ENCODE measurements at regions not wholly inside any gene's neighbourhood (a gene's known extent, or its start where the extent isn't known, plus 50 kb on each side); places are given as distances from the start of the nearest gene placed in this dataset.

DNA sequence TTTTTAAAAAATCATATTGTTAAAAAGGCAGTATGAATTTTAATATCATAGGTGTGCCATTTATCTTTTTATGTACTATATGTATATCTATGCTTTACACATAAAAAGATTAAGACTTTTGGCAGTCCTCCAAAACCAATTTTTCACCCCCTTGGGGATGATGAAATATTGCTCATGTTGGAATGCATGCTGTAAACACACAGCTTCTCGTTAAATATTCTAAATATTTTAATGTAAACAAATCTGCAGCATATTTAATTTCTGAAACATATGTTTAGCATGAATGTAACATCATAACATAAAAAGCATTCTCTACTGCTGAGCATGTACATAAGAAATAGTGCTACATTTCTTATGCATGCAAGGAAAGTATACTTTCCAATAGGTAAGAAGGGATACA lies 484.3 kb upstream of the LRATD1 start:
- no peak overlapping the region for H3K4me3 ChIP-seq (ENCODE audit: low read depth, low read length)
- DNase-seq (ENCODE audit: low read depth, low spot score): peak; percentile 8
- in situ Hi-C loops (cut with HindIII; ENCODE audit: low sequenced_read_pairs): no loop called here
- TF ChIP-seq, protein P1, sequence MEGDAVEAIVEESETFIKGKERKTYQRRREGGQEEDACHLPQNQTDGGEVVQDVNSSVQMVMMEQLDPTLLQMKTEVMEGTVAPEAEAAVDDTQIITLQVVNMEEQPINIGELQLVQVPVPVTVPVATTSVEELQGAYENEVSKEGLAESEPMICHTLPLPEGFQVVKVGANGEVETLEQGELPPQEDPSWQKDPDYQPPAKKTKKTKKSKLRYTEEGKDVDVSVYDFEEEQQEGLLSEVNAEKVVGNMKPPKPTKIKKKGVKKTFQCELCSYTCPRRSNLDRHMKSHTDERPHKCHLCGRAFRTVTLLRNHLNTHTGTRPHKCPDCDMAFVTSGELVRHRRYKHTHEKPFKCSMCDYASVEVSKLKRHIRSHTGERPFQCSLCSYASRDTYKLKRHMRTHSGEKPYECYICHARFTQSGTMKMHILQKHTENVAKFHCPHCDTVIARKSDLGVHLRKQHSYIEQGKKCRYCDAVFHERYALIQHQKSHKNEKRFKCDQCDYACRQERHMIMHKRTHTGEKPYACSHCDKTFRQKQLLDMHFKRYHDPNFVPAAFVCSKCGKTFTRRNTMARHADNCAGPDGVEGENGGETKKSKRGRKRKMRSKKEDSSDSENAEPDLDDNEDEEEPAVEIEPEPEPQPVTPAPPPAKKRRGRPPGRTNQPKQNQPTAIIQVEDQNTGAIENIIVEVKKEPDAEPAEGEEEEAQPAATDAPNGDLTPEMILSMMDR (IDR thresholded peaks at IDR 0.05; ENCODE audit: low read depth, low read length): no peak

DNA sequence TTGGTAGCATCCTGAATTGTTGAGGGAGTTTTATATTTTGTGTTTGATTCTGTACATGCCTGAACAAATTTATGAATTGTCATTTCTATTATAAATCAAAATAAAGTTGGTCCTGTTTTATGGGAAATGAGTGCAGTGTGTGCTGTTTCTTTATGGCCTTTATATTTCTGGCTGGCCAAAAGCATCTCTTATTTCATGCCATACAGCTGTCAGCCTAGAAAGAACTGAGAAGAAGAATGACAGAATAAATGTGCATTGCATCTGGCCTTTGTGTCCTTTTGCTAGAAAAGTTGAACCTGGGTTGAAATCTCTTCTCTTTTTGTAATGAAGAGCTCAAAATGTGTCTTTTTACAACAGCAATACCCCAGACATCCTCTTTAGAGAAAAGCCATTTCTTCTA lies 474.7 kb upstream of the LRATD1 start:
- TF ChIP-seq, protein P1 (IDR thresholded peaks at IDR 0.05; ENCODE audit: low read depth, low read length): no peak
- no peak overlapping the region for H3K4me3 ChIP-seq (ENCODE audit: low read depth, low read length)
- in situ Hi-C loops (cut with HindIII; ENCODE audit: low sequenced_read_pairs): no loop called here
- no peak for DNase-seq (ENCODE audit: low read depth, low spot score)

DNA sequence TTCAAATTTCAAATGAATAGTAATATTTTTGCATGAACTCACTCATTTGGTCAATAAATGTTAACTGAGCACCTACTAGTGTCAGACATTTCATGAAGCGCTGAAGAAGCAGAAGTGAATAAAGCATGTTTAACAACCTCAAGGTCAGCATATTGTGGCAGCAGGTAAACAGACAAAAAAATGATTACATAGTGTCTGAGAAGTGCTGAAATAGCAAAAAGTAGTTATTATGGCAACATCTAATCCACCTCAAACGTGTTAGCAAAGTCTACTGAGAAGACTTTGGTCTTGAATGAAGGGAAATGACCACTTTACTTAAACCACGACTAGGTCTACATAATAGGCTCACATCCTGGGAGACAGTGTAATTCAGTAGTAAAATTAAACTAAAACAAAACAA lies 452.2 kb upstream of the LRATD1 start:
- in situ Hi-C loops (cut with HindIII; ENCODE audit: low sequenced_read_pairs): no loop called here

DNA sequence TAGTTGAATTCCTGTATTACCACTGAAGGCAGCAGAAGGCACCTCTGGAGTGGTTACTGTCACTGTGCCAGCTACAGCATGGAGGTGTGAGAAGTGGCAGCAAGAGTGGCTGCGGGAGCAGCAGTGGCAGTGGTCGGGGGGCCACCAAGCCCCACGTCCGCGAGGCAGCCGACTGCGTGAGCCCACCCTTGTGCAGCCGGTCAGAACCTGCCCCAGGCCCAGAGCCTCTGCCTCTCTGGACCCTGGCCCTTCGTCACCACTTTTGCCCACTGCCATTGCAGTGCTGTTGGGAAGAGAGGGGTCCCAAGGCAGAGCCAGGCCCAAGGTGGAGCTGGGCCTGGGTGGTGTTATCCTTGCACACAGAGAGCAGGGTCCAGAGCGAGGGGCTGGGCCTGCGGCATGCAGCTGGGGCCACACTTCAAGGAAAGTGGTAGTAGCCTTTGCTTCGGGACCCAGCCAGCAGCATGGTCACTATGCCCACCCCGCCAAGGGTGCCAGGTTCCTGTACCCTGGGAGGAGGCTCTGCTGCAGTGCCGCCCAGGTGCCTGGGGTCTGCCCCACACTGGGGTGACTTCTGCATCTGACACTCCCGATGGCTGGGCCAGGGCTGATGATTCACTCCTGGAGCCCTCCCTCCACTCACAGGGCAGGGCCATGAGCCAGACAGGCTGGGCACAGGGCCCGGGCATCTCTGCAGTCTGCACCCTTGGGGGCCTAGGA lies 450.1 kb upstream of the LRATD1 start:
- TF ChIP-seq, protein P1 (IDR thresholded peaks at IDR 0.05; ENCODE audit: low read depth, low read length): no peak
- in situ Hi-C loops (cut with HindIII; ENCODE audit: low sequenced_read_pairs): no loop called here
- no peak for DNase-seq (ENCODE audit: low read depth, low spot score)

More for the DNA sequence above, 452.2 kb upstream of the LRATD1 start:
- TF ChIP-seq, protein P1 (IDR thresholded peaks at IDR 0.05; ENCODE audit: low read depth, low read length): no peak
- no peak for DNase-seq (ENCODE audit: low read depth, low spot score)
- H3K4me3 ChIP-seq (ENCODE audit: low read depth, low read length): no peak overlapping the region

DNA sequence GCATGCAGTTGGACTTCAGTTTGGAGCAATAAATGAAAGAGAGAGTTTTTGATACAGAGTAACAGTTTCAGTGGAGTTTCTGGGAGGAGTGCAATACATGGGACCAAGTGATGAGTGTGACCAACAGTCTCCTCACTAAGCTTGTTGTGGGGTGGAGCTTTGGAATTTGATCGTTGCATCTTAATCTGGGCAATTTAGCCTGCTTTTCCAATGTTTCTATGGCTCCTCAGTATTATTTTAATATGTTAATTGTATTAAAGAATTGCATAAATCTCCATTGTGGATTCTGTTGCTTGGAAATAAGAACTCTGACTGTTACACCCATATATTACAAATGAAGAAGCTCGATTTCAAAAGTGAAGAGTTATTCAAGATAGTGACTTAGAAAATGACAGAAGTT lies 446.6 kb upstream of the LRATD1 start:
- TF ChIP-seq, protein P1 (IDR thresholded peaks at IDR 0.05; ENCODE audit: low read depth, low read length): no peak
- no peak overlapping the region for H3K4me3 ChIP-seq (ENCODE audit: low read depth, low read length)
- in situ Hi-C loops (cut with HindIII; ENCODE audit: low sequenced_read_pairs): no loop called here
- no peak for DNase-seq (ENCODE audit: low read depth, low spot score)

More for the DNA sequence above, 450.1 kb upstream of the LRATD1 start:
- H3K4me3 ChIP-seq (ENCODE audit: low read depth, low read length): no peak overlapping the region

DNA sequence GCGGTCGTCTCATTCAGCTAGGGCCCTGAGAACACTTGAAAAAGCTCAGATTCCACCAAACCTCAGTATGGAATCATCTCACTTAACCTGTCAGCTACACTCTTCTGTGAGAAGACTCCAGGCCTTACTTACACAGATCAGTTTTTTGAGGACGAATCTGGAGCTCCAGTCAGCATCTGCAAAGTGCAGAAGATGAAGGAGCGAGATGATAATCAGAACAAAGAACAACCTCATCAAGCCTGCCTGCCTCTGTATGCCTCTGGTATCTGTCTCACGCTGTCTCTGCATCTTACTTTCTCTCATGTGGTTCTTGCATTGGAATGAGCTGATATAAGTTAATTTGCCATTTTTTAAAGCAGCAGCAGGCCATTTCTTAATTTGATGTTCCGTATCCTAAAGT lies 444.1 kb upstream of the LRATD1 start:
- no peak for DNase-seq (ENCODE audit: low read depth, low spot score)
- TF ChIP-seq, protein P1 (IDR thresholded peaks at IDR 0.05; ENCODE audit: low read depth, low read length): no peak
- H3K4me3 ChIP-seq (ENCODE audit: low read depth, low read length): no peak overlapping the region
- in situ Hi-C loops (cut with HindIII; ENCODE audit: low sequenced_read_pairs): no loop called here

Data from astrocyte of the spinal cord (primary cell).